HFF-Myc (cell line): ENCODE measurements at regions not wholly inside any gene's neighbourhood (a gene's known extent, or its start where the extent isn't known, plus 50 kb on each side); places are given as distances from the start of the nearest gene placed in this dataset.

Experiments used
- DNase-seq: peaks from one replicate; pipeline ENCODE4 v3.0.0-alpha.2; 2011; ENCODE audit warnings: low read depth; ENCODE audit errors: extremely low read depth
- H3K4me3 ChIP-seq: replicated peaks from 2 replicates; pipeline ENCODE4 v1.5.1; 2011; ENCODE audit warnings: low read depth, mild to moderate bottlenecking, control low read depth, low read length
- TF ChIP-seq, protein P1 (sequence below): IDR thresholded peaks from 2 replicates; pipeline ENCODE4 v1.5.1; 2012; ENCODE audit warnings: mild to moderate bottlenecking, low read depth, low read length, control low read depth; ENCODE audit errors: missing control alignments

DNA sequence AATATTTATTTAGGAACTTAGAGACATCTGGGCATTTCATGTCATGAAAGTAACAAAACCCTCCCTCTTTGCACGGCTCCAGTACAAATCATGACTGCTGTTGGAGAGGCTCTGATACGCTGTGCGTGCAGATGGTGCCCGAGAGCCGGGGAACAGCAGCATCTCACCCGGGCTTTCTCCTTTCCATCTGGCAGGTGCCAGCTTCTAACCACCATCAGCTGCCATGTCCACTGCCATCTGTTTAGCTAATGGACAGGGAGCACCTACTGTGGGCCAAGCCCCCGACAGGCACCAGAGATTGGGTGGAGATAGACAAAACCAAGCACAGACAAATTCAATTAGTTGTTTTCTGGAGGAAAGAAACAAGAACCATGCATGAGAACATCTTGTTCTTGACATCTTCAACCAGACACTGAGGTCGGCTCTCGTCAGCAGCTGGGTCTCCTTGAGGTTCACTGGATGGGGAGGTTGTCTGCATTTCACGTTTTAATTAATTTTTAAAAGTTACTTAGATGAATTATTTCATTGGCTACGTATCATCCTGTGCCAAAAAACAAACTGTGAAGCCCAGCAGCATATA, 323.7 kb downstream of the THBS2 start:
- H3K4me3 ChIP-seq, result no peak overlapping the region
- no peak for DNase-seq
- TF ChIP-seq, protein P1, sequence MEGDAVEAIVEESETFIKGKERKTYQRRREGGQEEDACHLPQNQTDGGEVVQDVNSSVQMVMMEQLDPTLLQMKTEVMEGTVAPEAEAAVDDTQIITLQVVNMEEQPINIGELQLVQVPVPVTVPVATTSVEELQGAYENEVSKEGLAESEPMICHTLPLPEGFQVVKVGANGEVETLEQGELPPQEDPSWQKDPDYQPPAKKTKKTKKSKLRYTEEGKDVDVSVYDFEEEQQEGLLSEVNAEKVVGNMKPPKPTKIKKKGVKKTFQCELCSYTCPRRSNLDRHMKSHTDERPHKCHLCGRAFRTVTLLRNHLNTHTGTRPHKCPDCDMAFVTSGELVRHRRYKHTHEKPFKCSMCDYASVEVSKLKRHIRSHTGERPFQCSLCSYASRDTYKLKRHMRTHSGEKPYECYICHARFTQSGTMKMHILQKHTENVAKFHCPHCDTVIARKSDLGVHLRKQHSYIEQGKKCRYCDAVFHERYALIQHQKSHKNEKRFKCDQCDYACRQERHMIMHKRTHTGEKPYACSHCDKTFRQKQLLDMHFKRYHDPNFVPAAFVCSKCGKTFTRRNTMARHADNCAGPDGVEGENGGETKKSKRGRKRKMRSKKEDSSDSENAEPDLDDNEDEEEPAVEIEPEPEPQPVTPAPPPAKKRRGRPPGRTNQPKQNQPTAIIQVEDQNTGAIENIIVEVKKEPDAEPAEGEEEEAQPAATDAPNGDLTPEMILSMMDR, result no peak

DNA sequence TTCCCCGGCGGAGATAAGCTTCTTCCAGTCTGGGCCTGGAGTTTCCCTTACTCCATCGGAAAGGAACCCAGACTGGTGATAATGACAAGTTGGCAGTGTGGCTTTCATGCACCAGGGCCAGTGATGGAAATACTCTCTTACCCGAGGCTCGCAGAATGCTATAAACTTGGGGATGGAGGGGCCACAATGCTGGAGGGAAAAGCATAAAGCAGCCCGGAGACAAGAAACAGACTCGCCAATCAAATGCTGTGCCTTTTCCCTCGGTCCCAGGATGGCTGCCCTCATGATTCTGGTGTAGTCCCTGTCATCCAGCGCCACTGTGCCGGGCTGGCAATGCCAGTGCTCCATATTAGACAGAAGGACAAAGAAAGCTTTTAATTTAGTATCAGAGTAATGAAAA, 325.6 kb downstream of the THBS2 start:
- TF ChIP-seq, protein P1, result no peak
- H3K4me3 ChIP-seq, result no peak overlapping the region
- no peak for DNase-seq

DNA sequence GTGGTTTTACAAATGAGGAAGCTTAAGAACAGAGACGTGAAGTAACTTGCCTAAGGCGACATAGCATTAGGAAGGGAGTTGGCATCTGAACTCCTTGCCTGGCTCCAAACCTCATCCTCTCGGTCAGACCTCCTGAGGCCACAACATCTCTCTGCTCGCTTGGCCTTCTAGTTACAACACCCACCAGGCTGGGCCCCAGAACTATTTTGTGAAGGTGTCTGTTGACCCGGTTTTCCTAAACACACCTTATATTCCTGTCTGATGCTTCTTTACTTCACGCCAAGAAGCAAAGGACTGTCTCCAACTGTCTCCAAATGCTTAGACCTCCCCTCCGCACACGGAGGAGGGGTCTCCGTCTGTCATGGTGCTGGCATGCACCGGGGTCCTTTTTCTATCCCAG, 326.6 kb downstream of the THBS2 start:
- TF ChIP-seq, protein P1, result no peak
- DNase-seq, result no peak
- no peak overlapping the region for H3K4me3 ChIP-seq

DNA sequence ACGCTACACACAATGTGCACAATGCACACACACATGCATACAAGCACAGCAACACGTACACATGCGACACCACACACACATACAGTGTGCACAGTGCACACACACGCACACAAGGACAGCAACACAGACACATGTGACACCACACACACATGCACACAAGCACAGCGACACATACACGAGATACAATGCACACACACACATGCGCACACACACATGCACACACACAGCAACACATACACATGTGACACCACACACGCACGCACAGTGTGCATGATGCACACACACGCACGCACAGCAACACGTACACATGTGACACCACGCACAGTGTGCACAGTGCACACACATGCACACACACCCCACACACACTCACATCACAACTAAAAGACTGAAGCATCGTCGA, 327.3 kb downstream of the THBS2 start:
- no peak overlapping the region for H3K4me3 ChIP-seq
- DNase-seq, result no peak
- TF ChIP-seq, protein P1, result no peak

DNA sequence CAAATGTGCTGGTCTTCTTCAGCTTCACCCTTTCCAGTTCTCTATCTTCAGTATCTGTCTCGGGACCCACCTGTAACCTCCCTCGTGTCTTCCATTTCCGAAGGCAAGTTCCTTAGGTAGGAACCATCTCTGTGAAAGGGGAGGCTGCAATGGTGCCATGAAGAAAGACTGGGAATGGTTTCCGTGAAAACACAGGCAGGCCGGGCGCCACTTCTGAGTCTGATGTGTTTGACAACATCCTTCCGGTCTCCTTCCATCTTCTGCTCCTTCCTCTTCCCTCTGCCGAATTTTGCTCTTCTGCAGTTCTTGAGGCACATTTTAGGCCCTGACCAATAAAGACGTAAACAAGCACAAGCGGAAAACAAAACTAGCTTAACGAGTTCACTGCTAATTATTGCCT, 328.0 kb downstream of the THBS2 start:
- H3K4me3 ChIP-seq, result no peak overlapping the region
- no peak for DNase-seq
- TF ChIP-seq, protein P1, result no peak

DNA sequence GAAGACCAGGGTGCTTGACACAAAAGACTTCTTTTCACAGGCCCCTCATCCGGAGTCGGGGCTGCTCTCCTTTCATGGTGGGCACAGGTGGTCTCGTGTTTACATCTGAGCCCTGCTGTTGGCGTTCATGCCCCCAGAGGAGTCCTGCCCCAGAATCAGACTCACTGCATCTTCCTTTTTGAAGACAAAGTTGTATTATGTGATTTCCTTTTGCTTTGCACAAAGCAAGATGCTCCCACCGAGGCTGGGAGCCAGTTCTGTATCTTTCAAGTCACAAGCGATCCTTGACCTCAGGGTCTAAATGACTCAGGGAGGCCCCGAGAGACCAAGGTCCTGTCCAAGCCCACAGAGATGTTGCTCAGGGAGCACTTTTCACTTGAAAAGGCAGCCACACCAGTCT, 330.5 kb downstream of the THBS2 start:
- no peak for DNase-seq
- H3K4me3 ChIP-seq, result no peak overlapping the region
- TF ChIP-seq, protein P1, result no peak

DNA sequence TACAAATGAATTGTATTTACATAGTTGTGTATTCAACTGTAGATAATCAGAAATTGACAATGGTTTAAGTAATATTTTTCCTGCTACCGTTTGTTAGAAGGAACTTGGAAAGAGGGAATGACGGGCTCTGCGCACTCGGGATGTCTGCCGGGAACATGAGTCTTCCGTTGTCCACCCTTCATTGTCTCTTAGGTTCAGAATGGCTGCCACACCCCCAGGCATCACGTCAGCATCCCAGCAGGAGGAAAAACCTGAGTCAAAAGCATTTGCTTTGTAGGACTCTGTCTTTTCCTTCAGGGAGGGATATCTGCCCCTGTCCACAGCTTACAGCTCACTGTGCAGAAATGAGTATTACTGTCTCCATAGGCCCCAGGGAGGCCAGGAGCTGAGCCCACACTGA, 331.2 kb downstream of the THBS2 start:
- DNase-seq, result no peak
- no peak overlapping the region for H3K4me3 ChIP-seq
- TF ChIP-seq, protein P1, result no peak
